Ecto neural progenitor cell (in vitro differentiated cells): ENCODE measurements at regions not wholly inside any gene's neighbourhood (a gene's known extent, or its start where the extent isn't known, plus 50 kb on each side); places are given as distances from the start of the nearest gene placed in this dataset.

ENCODE experiments used
- DNase-seq: peaks from one replicate; pipeline ENCODE4 v3.0.0-alpha.2; 2018; ENCODE audit warnings: low spot score

GRCh38 chr4:181278941-181279340 lies 964.3 kb upstream of the TENM3 start:
- DNase-seq: no peak

GRCh38 chr4:181281451-181281850 lies 961.8 kb upstream of the TENM3 start:
- DNase-seq: no peak

- DNase-seq: no peak
These were observed 954.0 kb upstream of the TENM3 start for GRCh38 chr4:181289198-181289597.

GRCh38 chr4:181291615-181292014 lies 951.6 kb upstream of the TENM3 start:
- DNase-seq: no peak

- DNase-seq: no peak
These were observed 950.2 kb upstream of the TENM3 start for GRCh38 chr4:181293014-181293413.

GRCh38 chr4:181293541-181293940 lies 949.7 kb upstream of the TENM3 start:
- no peak for DNase-seq

GRCh38 chr4:181294421-181294820 lies 948.8 kb upstream of the TENM3 start:
- no peak for DNase-seq

- peak; percentile 53 for DNase-seq
These were observed 941.2 kb upstream of the TENM3 start for GRCh38 chr4:181301735-181302710.

GRCh38 chr4:181307824-181308223 lies 935.4 kb upstream of the TENM3 start:
- DNase-seq: no peak

GRCh38 chr4:181308476-181309312 lies 934.5 kb upstream of the TENM3 start:
- no peak for DNase-seq

GRCh38 chr4:181312066-181312465 lies 931.1 kb upstream of the TENM3 start:
- no peak for DNase-seq

- no peak for DNase-seq
These were observed 923.6 kb upstream of the TENM3 start for GRCh38 chr4:181319629-181320028.

GRCh38 chr4:181323061-181323460 lies 920.1 kb upstream of the TENM3 start:
- no peak for DNase-seq

GRCh38 chr4:181330654-181331201 lies 912.5 kb upstream of the TENM3 start:
- no peak for DNase-seq

GRCh38 chr4:181331214-181331613 lies 912.0 kb upstream of the TENM3 start:
- no peak for DNase-seq

- no peak for DNase-seq
These were observed 897.3 kb upstream of the TENM3 start for GRCh38 chr4:181345931-181346330.

- peak; percentile 54 for DNase-seq
These were observed 892.4 kb upstream of the TENM3 start for GRCh38 chr4:181350615-181351415.

GRCh38 chr4:181364504-181364903 lies 878.7 kb upstream of the TENM3 start:
- no peak for DNase-seq

- no peak for DNase-seq
These were observed 877.5 kb upstream of the TENM3 start for GRCh38 chr4:181365671-181366070.

GRCh38 chr4:181372014-181372413 lies 871.2 kb upstream of the TENM3 start:
- no peak for DNase-seq

GRCh38 chr4:181376058-181376457 lies 867.1 kb upstream of the TENM3 start:
- no peak for DNase-seq

- DNase-seq: no peak
These were observed 855.1 kb upstream of the TENM3 start for GRCh38 chr4:181388061-181388460.
